Glutamatergic neuron (in vitro differentiated cells): ENCODE measurements at regions not wholly inside any gene's neighbourhood (a gene's known extent, or its start where the extent isn't known, plus 50 kb on each side); places are given as distances from the start of the nearest gene placed in this dataset.
"Not testable (repeated sequence)": the region's sequence is repeated elsewhere in the genome, so short reads cannot be mapped to it uniquely, and the experiment has no call there.

Experiments
- DNase-seq: peaks from one replicate; pipeline ENCODE4 v3.0.0; 2022
- H3K27ac Mint-ChIP-seq: one replicate; pipeline ENCODE4 v1.8.0; 2020; ENCODE audit warnings: mild to moderate bottlenecking, mixed read lengths, inconsistent platforms; ENCODE audit not compliant: unreplicated experiment
- H3K27me3 Mint-ChIP-seq: one replicate; pipeline ENCODE4 v1.8.0; 2020; ENCODE audit warnings: mild to moderate bottlenecking, moderate library complexity, mixed read lengths, inconsistent platforms; ENCODE audit not compliant: unreplicated experiment
- H3K36me3 Mint-ChIP-seq: one replicate; pipeline ENCODE4 v1.8.0; 2020; ENCODE audit warnings: mild to moderate bottlenecking, mixed read lengths, inconsistent platforms; ENCODE audit not compliant: unreplicated experiment
- H3K4me1 Mint-ChIP-seq: one replicate; pipeline ENCODE4 v1.8.0; 2020; ENCODE audit warnings: mild to moderate bottlenecking, low read depth, mixed read lengths, inconsistent platforms; ENCODE audit not compliant: unreplicated experiment
- H3K4me3 Mint-ChIP-seq: one replicate; pipeline ENCODE4 v1.8.0; 2020; ENCODE audit warnings: mild to moderate bottlenecking, mixed read lengths, inconsistent platforms; ENCODE audit not compliant: unreplicated experiment
- H3K9me3 Mint-ChIP-seq: one replicate; pipeline ENCODE4 v1.8.0; 2020; ENCODE audit warnings: mild to moderate bottlenecking, moderate library complexity, mixed read lengths, inconsistent platforms; ENCODE audit not compliant: unreplicated experiment
- CTCF ChIP-seq: fragments of 200-600 bp; sonication (generic); IDR thresholded peaks from one replicate; pipeline ENCODE4 v1.5.0; 2021; ENCODE audit not compliant: partially characterized antibody, unreplicated experiment

GRCh38 chr2:16973586-16974286 lies 308.1 kb upstream of the CYRIA start:
- no peak for TF ChIP-seq CTCF
- H3K36me3 Mint-ChIP-seq: no peaks in the 10 kb centered on the region
- no peaks in the 10 kb centered on the region for H3K4me1 Mint-ChIP-seq

DNA sequence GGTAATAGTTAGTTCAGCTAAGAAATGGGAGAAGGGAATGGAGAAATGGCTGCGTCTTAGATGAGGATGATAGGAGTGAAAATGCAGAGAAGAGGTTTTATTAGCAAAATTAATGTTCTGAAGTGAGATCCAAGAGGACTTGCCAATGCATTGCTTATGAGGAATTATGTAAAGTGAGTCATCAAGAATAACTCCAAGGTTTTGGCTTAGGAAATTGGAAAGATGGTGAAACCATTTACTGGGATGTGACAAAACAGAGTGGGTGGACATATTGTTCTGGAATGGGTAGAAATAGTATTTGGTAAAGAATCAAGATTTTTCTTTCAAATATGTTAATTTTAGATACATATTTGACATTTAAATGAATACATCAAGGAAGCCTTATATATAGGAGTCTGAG lies 306.6 kb upstream of the CYRIA start:
- Mint-ChIP-seq H3K4me3 (no peak overlapping the region), H3K27me3 (no peaks in the 10 kb centered on the region), H3K9me3 (no peaks in the 10 kb centered on the region), H3K27ac (no peak overlapping the region), H3K36me3 (no peaks in the 10 kb centered on the region), H3K4me1 (no peaks in the 10 kb centered on the region)
- no peak for DNase-seq
- TF ChIP-seq CTCF: no peak

More at GRCh38 chr2:16973586-16974286, 308.1 kb upstream of the CYRIA start:
- H3K27me3 Mint-ChIP-seq: no peaks in the 10 kb centered on the region
- DNase-seq: no peak
- no peak overlapping the region for H3K27ac Mint-ChIP-seq
- no peaks in the 10 kb centered on the region for H3K9me3 Mint-ChIP-seq
- H3K4me3 Mint-ChIP-seq: no peak overlapping the region

GRCh38 chr2:16971722-16972234 lies 306.1 kb upstream of the CYRIA start:
- no peaks in the 10 kb centered on the region for H3K36me3 Mint-ChIP-seq
- H3K27me3 Mint-ChIP-seq: no peaks in the 10 kb centered on the region
- H3K9me3 Mint-ChIP-seq: no peaks in the 10 kb centered on the region
- H3K4me3 Mint-ChIP-seq: no peak overlapping the region
- no peak for TF ChIP-seq CTCF
- no peaks in the 10 kb centered on the region for H3K4me1 Mint-ChIP-seq
- H3K27ac Mint-ChIP-seq: no peak overlapping the region
- DNase-seq: no peak

GRCh38 chr2:16970948-16971347 lies 305.3 kb upstream of the CYRIA start:
- H3K4me1 Mint-ChIP-seq, H3K36me3 Mint-ChIP-seq, H3K27ac Mint-ChIP-seq, H3K4me3 Mint-ChIP-seq, H3K9me3 Mint-ChIP-seq, H3K27me3 Mint-ChIP-seq, DNase-seq: not testable (repeated sequence)

DNA sequence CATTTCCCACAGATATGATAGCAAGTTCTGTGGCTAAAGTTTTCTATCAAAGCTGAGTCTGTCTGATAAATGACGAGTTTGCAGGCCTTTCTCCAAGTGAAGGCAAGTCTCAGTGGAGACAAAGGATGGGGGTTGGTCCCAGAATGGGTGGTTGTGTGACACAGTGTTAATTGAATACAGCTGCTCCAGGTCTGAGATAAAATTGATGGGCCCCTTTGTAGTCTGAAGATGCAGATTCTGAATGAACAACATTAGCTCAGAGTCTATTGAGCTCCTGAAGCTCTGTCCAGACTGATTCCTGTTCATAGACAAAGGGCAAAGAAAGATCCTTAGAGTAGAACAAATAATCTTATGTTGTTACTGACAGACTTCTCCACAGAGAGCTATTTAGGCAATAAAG lies 296.9 kb upstream of the CYRIA start:
- no peak for DNase-seq
- Mint-ChIP-seq H3K36me3 (no peaks in the 10 kb centered on the region), H3K9me3 (peaks cover 1% of the 10 kb centered on the region), H3K4me1 (no peaks in the 10 kb centered on the region), H3K4me3 (no peak overlapping the region), H3K27me3 (peaks cover 3% of the 10 kb centered on the region), H3K27ac (no peak overlapping the region)
- TF ChIP-seq CTCF: no peak
